Astrocyte of the spinal cord (primary cell): ENCODE measurements at regions not wholly inside any gene's neighbourhood (a gene's known extent, or its start where the extent isn't known, plus 50 kb on each side); places are given as distances from the start of the nearest gene placed in this dataset.
A peak's percentile ranks its signal among the peaks of the same experiment; 100 is the strongest.

Source experiments
- DNase-seq: peaks from one replicate; pipeline ENCODE4 v3.0.0; 2011; ENCODE audit warnings: low read depth, low spot score
- H3K4me3 ChIP-seq: 2 replicates; pipeline ENCODE4 v1.5.1; 2011; ENCODE audit warnings: low read depth, mild to moderate bottlenecking, low read length, moderate library complexity
- CTCF ChIP-seq: IDR thresholded peaks from 2 replicates; pipeline ENCODE4 v1.5.1; 2012; ENCODE audit warnings: low read depth, mild to moderate bottlenecking, low read length, inconsistent platforms
- in situ Hi-C: cut with HindIII; loops from 2 replicates; pipeline ENCODE4 v1.10.0; 2017; ENCODE audit warnings: low sequenced_read_pairs

- no peak for TF ChIP-seq CTCF
- DNase-seq, result peak; percentile 72
- H3K4me3 ChIP-seq, result no peak overlapping the region
- in situ Hi-C loops, result loop anchor here (25.0 kb wide), 1 partner anchor 404 kb away; the partner anchor contains the start of gene VEGFC
These were observed 63.7 kb downstream of the SPCS3 start for GRCh38 chr4:176383273-176384077.

GRCh38 chr4:176385601-176386000 lies 65.8 kb downstream of the SPCS3 start:
- in situ Hi-C loops, result loop anchor here (25.0 kb wide), 1 partner anchor 402 kb away; the partner anchor contains the start of gene VEGFC
- DNase-seq, result no peak
- no peak overlapping the region for H3K4me3 ChIP-seq
- TF ChIP-seq CTCF, result no peak

DNA sequence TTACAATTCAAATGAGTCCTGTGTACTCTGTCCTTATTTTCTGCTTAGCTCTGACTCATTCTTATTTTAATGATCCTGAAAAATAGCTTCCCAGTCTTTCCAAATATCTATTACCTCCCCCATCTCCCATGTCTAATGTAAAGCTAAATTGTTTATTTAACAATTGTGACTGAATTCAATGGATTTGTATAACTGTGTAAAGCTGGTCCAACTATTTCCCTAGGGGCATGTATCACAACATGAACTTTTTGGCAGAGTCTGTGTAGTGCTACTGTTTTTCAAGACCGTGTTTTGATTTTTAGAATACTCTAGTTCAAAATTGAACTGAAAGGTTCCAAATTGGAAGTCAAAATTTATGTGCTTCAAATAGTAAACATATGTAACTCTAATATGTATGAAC lies 67.8 kb downstream of the SPCS3 start:
- peak; percentile 40 for DNase-seq
- H3K4me3 ChIP-seq, result no peak overlapping the region
- TF ChIP-seq CTCF, result no peak
- in situ Hi-C loops, result loop anchor here (25.0 kb wide), 1 partner anchor 400 kb away; the partner anchor contains the start of gene VEGFC

DNA sequence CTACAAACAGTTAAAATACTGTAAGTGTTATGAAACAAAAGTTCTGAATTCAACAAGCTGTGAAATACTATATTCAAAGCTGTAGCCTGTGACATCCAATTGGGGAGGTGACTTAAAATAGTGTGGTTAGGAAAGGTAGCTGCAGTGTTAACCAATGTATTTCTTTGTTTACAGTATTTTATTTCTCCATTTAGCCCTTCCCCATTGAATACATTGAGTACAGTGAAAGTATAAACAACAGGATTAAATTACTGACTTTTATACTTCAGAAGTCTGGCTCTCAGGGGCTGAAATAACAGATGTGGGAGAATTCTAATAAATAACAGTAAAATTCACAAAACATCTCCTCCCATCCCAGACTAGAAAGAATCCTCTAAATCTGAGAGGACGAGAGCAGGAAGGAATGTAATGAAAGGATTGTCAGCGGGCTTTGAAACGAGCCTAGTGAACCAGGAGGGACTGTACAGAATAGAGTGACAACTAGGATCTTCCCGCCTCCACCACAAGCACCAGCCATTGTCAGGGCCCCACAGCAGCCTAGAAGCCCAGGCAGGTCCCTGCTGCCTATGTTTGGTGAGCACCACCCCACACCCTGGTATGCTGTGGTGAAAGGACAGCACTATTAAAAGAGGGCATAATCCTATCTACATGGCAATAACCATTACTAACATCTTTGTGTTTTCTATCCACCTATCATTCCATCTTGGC lies 73.7 kb downstream of the SPCS3 start:
- no peak for TF ChIP-seq CTCF
- no peak for DNase-seq
- in situ Hi-C loops, result loop anchor here (25.0 kb wide), 1 partner anchor 394 kb away; the partner anchor contains the start of gene VEGFC
- H3K4me3 ChIP-seq, result no peak overlapping the region

DNA sequence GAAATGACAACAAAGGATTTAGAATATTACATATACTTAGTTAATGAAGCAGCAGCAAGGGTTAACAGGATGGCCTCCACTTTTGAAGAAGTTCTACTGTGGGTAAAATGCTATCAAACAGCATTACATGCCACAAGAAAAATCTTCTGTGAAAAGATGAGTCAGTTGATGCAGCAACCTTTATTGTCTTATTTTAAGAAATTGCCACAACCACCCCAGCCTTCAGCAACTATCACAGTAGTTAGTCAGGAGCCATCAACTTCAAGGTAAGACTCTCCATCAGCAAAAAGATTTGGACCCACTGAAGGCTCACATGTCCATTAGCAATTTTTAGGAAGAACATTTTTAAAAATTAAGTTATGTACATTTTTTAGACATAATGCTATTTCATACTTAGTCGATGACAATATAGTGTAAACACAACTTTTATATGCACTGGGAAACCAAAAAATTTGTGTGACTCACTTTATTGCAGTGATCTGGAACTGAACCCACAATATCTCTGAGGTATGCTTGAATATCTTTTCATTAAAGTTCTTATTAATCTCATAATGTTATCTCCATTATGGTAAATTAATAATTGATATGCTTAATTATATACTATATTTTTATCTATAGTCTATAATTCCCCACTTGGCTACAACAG lies 81.2 kb downstream of the SPCS3 start:
- H3K4me3 ChIP-seq, result no peak overlapping the region
- no peak for TF ChIP-seq CTCF
- in situ Hi-C loops, result no loop called here
- DNase-seq, result peak; percentile 83

DNA sequence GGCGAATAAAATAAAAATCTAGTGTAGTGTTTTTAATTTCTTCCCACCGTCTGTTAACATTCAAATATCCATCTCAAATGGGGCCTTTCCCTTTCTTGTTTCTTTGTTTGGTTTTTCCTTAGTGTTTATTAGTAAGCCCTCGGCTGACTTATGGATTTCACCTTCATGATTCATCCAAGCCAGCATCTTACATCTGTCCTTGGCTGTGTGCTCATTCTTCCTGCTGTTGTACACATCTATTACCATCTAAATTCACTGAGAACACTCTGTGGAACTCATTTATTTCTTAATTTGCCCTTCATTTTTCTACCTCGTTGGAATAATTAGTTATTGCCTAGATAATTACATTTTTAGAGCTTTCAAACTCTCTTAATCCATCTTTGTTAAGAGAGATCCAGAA lies 84.9 kb downstream of the SPCS3 start:
- in situ Hi-C loops, result no loop called here
- H3K4me3 ChIP-seq, result no peak overlapping the region
- no peak for TF ChIP-seq CTCF
- peak; percentile 50 for DNase-seq
